Neutrophil (primary cell): ENCODE measurements at regions not wholly inside any gene's neighbourhood (a gene's known extent, or its start where the extent isn't known, plus 50 kb on each side); places are given as distances from the start of the nearest gene placed in this dataset.

Source experiments
- H3K27ac ChIP-seq: fragments of 200-600 bp; sonication (generic); 2 replicates; pipeline ENCODE4 v1.5.1; 2016; ENCODE audit warnings: mild to moderate bottlenecking, moderate library complexity
- H3K27me3 ChIP-seq: fragments of 200-600 bp; sonication (generic); 2 replicates; pipeline ENCODE4 v1.6.0; 2016; ENCODE audit warnings: mild to moderate bottlenecking
- H3K36me3 ChIP-seq: fragments of 200-600 bp; sonication (generic); 2 replicates; pipeline ENCODE4 v1.5.1; 2017
- H3K4me1 ChIP-seq, 2 experiments: fragments of 200-600 bp in 1 of 2; sonication (generic) in 1 of 2; 1 replicate in 1 of 2; 2 replicates in 1 of 2; pipeline versions ENCODE4 v1.5.1 to v1.6.1; 2013 to 2016; ENCODE audit warnings: low read depth in 1 of 2, low read length in 1 of 2, mild to moderate bottlenecking in 1 of 2, moderate library complexity in 1 of 2; ENCODE audit not compliant: control insufficient read depth in 1 of 2, insufficient read depth in 1 of 2
- H3K4me3 ChIP-seq, 2 experiments: fragments of 200-600 bp in 1 of 2; sonication (generic) in 1 of 2; 1 replicate in 1 of 2; 2 replicates in 1 of 2; pipeline ENCODE4 v1.5.1; 2013 to 2016; ENCODE audit warnings: low read depth in 1 of 2, low read length in 1 of 2, mild to moderate bottlenecking in 1 of 2, moderate library complexity in 1 of 2
- H3K9me3 ChIP-seq: fragments of 200-600 bp; sonication (generic); 2 replicates; pipeline ENCODE4 v1.5.1; 2016
- TF ChIP-seq, protein P1 (sequence below): fragments of 200-600 bp; sonication (generic); IDR thresholded peaks from 2 replicates; pipeline ENCODE4 v1.5.1; 2016; ENCODE audit warnings: antibody characterized with exemption

DNA sequence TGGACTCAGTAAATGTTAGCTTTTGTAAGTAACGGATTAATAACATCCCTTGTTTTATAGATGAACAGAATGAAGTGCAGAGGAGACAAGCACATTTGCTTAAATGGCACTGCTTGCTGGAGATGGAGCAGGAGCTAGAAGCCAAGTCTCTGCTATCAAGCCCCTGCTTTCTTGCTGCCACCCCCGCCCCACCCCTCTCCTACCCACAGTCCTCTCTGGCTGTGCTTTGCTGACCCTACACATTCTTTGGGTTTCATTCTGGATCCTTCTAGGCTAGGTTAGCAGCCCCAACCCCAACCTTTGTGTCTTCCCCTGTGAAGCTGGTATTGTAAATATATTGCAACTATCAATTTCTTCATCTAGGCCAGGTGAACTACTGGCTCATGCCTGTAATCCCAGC is 77.5 kb upstream of the CAPZB start:
- Histone ChIP-seq H3K36me3 (no peaks in the 10 kb centered on the region), H3K27ac (no peak overlapping the region), H3K4me3 (no peak overlapping the region), H3K27me3 (peaks cover 26% of the 10 kb centered on the region), H3K4me1 (peaks cover 2 to 4% of the 10 kb centered on the region in 2 experiments), H3K9me3 (no peaks in the 10 kb centered on the region)
- TF ChIP-seq, protein P1, sequence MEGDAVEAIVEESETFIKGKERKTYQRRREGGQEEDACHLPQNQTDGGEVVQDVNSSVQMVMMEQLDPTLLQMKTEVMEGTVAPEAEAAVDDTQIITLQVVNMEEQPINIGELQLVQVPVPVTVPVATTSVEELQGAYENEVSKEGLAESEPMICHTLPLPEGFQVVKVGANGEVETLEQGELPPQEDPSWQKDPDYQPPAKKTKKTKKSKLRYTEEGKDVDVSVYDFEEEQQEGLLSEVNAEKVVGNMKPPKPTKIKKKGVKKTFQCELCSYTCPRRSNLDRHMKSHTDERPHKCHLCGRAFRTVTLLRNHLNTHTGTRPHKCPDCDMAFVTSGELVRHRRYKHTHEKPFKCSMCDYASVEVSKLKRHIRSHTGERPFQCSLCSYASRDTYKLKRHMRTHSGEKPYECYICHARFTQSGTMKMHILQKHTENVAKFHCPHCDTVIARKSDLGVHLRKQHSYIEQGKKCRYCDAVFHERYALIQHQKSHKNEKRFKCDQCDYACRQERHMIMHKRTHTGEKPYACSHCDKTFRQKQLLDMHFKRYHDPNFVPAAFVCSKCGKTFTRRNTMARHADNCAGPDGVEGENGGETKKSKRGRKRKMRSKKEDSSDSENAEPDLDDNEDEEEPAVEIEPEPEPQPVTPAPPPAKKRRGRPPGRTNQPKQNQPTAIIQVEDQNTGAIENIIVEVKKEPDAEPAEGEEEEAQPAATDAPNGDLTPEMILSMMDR = no peak

DNA sequence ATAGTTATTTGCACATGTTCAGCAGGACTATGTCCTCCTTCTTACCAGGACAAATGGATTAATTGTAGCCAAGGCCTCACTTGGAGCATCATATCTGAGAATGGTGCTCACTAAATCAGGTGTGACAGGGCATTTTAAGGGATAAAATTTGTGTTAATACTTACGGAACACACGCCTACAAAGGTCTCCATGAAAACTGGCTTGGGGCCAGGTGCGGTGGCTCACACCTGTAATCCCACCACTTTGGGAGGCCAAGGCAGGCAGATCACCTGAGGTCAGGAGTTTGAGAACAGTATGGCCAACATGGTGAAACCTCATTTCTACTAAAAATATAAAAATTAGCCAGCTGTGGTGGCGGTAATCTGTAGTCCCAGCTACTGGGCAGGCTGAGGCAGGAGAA is 75.1 kb upstream of the CAPZB start:
- no peak overlapping the region for H3K4me3 ChIP-seq
- H3K36me3 ChIP-seq = no peaks in the 10 kb centered on the region
- peaks cover 38% of the 10 kb centered on the region for H3K27me3 ChIP-seq
- H3K27ac ChIP-seq = no peak overlapping the region
- H3K9me3 ChIP-seq = no peaks in the 10 kb centered on the region
- TF ChIP-seq, protein P1 = no peak
- H3K4me1 ChIP-seq = peaks cover 3 to 4% of the 10 kb centered on the region in 2 experiments

DNA sequence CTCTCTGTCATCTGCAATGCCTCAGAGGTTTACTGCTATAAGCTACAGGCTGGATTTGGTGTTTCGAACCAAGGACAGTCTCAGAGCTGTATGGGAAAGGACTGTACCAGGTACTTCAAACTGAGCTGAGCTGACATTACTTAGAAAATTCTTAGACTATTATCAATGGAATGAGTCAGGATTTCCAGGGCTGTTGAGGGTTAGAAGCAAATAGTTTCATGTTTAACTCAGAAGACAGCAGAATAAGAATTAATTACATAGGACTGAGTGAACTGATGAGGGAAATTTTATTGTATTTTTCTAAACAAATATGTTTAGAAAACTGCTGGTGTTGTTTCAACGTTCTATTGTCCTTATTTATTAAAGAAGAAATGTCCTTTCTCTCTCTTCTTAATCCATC is 74.3 kb upstream of the CAPZB start:
- Histone ChIP-seq H3K36me3 (no peaks in the 10 kb centered on the region), H3K27ac (no peak overlapping the region), H3K4me3 (no peak overlapping the region), H3K27me3 (peaks cover 38% of the 10 kb centered on the region), H3K4me1 (peaks cover 3 to 4% of the 10 kb centered on the region in 2 experiments), H3K9me3 (no peaks in the 10 kb centered on the region)
- TF ChIP-seq, protein P1 = no peak

DNA sequence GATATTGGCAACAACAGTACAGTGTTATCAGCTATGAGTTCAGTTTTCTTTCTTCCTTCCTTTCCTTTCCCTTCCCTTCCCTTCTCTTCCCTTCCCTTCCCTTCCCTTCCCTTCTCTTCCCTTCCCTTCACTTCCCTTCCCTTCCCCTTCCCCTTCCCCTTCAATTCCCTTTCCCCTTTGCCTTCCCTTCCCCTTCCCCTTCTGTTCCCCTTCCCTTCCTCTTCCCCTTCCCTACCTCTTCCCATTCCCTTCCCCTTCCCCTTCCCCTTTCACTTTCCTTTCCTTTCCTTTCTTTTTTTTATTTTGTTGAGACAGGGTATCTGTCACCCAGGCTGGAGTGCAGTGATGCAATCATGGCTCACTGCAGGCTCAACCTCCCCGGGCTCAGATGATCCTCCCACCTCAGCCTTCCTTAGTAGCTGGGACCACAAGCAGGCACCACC is 72.3 kb upstream of the CAPZB start:
- H3K9me3 ChIP-seq = no peaks in the 10 kb centered on the region
- TF ChIP-seq, protein P1 = no peak

DNA sequence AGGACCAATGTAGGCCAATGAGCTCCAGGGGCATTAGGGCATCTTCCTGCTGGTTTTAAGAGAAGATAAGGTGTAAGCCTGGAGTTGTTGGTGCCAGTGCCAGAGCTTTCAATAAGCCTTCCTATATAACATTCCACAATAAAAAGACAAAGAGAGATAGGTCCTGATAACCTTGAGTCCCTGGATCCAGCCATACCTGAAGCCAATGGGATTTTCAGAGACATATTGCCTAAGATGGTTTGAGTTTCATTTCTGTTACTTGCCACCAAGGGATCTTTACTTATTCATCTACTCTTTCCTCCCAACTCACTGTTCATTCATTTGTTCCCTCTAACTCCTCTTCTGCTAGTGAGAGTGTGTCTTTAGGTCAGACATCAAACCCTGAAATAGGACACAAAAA is 68.8 kb upstream of the CAPZB start:
- H3K4me3 ChIP-seq = no peak overlapping the region
- H3K36me3 ChIP-seq = no peaks in the 10 kb centered on the region
- TF ChIP-seq, protein P1 = no peak

More for the DNA sequence above, 72.3 kb upstream of the CAPZB start:
- no peak overlapping the region for H3K4me3 ChIP-seq
- peaks cover 38% of the 10 kb centered on the region for H3K27me3 ChIP-seq
- H3K36me3 ChIP-seq = no peaks in the 10 kb centered on the region
- no peak overlapping the region for H3K27ac ChIP-seq
- H3K4me1 ChIP-seq = peaks cover 3 to 4% of the 10 kb centered on the region in 2 experiments

More for the DNA sequence above, 68.8 kb upstream of the CAPZB start:
- Histone ChIP-seq H3K9me3 (no peaks in the 10 kb centered on the region), H3K4me1 (peaks cover 3 to 4% of the 10 kb centered on the region in 2 experiments), H3K27me3 (peaks cover 25% of the 10 kb centered on the region), H3K27ac (no peak overlapping the region)
